WERI-Rb-1 (cell line): ENCODE measurements at regions not wholly inside any gene's neighbourhood (a gene's known extent, or its start where the extent isn't known, plus 50 kb on each side); places are given as distances from the start of the nearest gene placed in this dataset.

ENCODE experiments used
- DNase-seq: peaks from one replicate; pipeline ENCODE4 v3.0.0-alpha.2; 2020
- H3K27ac ChIP-seq: fragments of 250-450 bp; sonication (Bioruptor Pico); 2 replicates; pipeline ENCODE4 v1.5.1; 2020; ENCODE audit warnings: mild to moderate bottlenecking, moderate library complexity
- H3K27me3 ChIP-seq: fragments of 250-450 bp; sonication (Bioruptor Pico); 2 replicates; pipeline ENCODE4 v1.5.1; 2021; ENCODE audit warnings: mild to moderate bottlenecking, low read depth, moderate library complexity; ENCODE audit not compliant: insufficient read depth, severe bottlenecking
- H3K36me3 ChIP-seq: fragments of 250-450 bp; sonication (Bioruptor Pico); 2 replicates; pipeline ENCODE4 v1.5.1; 2020; ENCODE audit warnings: mild to moderate bottlenecking, moderate library complexity
- H3K4me3 ChIP-seq: 2 replicates; pipeline ENCODE4 v1.5.1; 2011; ENCODE audit warnings: low read depth, mild to moderate bottlenecking, control low read depth, low read length
- H3K9me3 ChIP-seq: fragments of 250-450 bp; sonication (Bioruptor Pico); 2 replicates; pipeline ENCODE4 v1.5.1; 2021; ENCODE audit warnings: mild to moderate bottlenecking, moderate library complexity; ENCODE audit not compliant: severe bottlenecking
- TF ChIP-seq, protein P1 (sequence below): IDR thresholded peaks from 2 replicates; pipeline ENCODE4 v1.5.1; 2011; ENCODE audit warnings: low read depth, mild to moderate bottlenecking, control low read depth, inconsistent platforms, low read length

DNA sequence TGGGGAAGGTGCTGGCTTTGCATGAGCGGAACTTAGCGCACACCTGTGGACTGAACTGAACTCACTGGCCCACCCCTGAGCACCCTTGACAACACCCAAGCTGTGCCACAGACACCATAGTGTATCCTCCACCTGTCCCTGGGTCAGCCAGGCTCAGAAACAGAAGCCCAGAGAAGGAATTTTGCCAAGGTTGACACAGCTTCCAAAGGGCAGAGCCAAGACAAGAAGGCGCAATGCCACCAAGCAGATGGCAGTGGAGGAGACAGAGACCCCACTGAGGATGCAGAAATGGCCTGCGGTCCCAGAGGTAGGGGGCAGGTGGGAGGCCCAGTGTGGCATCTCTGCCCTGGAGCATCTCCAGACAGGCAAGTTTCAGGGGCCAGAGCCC is 169.0 kb downstream of the ENGASE start:
- no peak overlapping the region for H3K27ac ChIP-seq
- no peaks in the 10 kb centered on the region for H3K27me3 ChIP-seq
- TF ChIP-seq, protein P1, sequence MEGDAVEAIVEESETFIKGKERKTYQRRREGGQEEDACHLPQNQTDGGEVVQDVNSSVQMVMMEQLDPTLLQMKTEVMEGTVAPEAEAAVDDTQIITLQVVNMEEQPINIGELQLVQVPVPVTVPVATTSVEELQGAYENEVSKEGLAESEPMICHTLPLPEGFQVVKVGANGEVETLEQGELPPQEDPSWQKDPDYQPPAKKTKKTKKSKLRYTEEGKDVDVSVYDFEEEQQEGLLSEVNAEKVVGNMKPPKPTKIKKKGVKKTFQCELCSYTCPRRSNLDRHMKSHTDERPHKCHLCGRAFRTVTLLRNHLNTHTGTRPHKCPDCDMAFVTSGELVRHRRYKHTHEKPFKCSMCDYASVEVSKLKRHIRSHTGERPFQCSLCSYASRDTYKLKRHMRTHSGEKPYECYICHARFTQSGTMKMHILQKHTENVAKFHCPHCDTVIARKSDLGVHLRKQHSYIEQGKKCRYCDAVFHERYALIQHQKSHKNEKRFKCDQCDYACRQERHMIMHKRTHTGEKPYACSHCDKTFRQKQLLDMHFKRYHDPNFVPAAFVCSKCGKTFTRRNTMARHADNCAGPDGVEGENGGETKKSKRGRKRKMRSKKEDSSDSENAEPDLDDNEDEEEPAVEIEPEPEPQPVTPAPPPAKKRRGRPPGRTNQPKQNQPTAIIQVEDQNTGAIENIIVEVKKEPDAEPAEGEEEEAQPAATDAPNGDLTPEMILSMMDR = no peak
- H3K4me3 ChIP-seq = no peak overlapping the region
- peaks cover 7% of the 10 kb centered on the region for H3K36me3 ChIP-seq
- peaks cover 9% of the 10 kb centered on the region for H3K9me3 ChIP-seq
- no peak for DNase-seq

DNA sequence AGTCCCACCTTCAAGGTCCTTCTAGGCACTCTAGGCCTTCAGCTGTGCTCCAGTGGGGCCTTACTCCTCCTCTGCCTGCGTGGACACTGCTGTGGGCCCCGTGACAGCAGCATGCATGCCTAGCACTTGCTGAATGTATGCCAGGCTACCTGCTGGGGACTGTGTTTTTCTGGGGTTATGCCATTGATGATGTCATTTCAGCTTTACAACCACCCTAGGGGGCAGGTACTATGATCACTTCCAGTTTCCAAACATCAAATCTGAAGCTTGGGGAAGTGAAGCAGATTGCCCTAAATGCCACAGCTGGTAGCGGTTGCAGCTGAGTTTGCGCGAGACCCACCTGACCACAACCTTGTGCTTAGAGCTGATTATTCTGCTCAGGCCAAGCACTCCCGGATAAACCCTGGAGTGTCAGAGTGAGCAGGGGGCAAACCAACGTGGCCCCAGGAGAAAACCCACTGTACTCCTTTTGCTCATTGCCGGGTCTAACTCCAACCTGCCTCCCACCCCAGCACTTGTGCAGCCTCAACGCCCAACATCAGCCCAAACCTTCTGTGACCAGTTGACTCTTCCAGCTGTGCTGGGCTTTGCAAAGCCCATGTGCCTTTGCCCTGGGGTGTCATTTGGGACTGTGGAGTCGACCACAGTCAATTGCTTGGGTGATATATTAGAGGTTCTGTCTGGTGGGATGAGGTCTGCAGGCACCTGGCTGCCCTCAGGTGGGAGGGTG is 168.4 kb downstream of the ENGASE start:
- TF ChIP-seq, protein P1 = no peak
- Histone ChIP-seq H3K27me3 (no peaks in the 10 kb centered on the region), H3K36me3 (peaks cover 7% of the 10 kb centered on the region), H3K4me3 (no peak overlapping the region), H3K9me3 (peaks cover 9% of the 10 kb centered on the region), H3K27ac (no peak overlapping the region)
- DNase-seq = no peak

DNA sequence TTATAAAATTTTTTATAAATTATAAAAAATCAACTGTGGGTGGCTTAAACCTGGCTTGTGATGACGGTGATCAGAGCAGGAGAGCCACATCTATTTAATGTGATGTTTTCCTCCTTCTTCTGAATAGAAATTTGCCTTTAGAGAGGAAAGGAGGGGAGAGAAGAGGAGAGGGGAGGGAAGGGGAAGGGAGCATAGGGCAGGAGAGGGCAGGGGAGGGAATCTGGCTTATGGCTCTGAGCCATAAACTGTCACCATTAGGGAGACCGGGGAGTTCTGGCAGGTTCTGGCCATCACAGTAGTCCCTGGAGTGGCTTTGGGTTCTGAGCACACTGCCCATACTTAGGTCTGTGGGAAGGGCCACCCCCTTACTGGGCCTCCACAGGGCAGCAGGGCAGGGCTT is 167.8 kb downstream of the ENGASE start:
- H3K4me3 ChIP-seq = no peak overlapping the region
- TF ChIP-seq, protein P1 = no peak
- peaks cover 7% of the 10 kb centered on the region for H3K36me3 ChIP-seq
- no peaks in the 10 kb centered on the region for H3K27me3 ChIP-seq
- no peak overlapping the region for H3K27ac ChIP-seq
- DNase-seq = no peak
- H3K9me3 ChIP-seq = peaks cover 9% of the 10 kb centered on the region

DNA sequence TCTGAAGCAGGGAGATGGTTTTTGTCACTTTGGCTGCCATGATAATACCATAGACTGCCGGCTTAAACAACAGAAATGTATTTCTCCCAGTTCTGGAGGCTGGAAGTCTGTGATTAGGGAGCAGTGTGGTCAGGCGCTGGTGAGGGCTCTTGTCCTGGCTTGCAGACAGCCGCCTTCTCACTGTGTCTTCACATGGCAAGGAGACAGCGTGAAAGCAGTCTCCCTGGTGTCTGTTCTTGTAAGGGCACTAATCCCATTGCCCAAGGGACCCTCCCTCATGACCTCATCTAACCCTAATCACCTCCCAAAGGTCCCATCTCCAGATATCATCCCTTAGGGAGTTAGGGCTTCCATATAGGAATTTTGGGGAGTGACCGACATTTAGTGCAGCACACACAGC is 167.0 kb downstream of the ENGASE start:
- TF ChIP-seq, protein P1 = no peak
- H3K36me3 ChIP-seq = peaks cover 7% of the 10 kb centered on the region
- H3K9me3 ChIP-seq = peaks cover 9% of the 10 kb centered on the region
- H3K4me3 ChIP-seq = no peak overlapping the region
- no peaks in the 10 kb centered on the region for H3K27me3 ChIP-seq
- DNase-seq = no peak
- H3K27ac ChIP-seq = no peak overlapping the region

DNA sequence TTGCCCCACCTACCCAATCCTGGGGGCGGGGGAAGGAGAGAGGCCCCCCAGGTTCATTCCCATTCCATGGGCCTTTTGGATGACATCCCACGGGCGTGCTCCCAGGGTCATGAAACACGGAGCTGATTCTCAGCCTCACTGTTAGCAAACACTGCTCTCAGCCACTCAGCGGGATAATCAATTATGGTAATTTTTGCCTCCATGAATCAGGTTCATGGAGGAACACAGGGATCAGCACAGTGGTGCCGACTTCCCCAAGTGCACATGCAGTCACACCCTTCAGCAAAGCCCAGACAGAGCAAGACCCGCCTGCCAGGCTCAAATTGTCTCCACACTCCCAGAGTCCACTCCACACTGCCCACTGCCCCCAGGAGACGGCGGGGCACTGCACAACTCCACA is 164.6 kb downstream of the ENGASE start:
- H3K4me3 ChIP-seq = no peak overlapping the region
- no peak for DNase-seq
- H3K9me3 ChIP-seq = peaks cover 4% of the 10 kb centered on the region
- no peaks in the 10 kb centered on the region for H3K36me3 ChIP-seq
- TF ChIP-seq, protein P1 = no peak
- H3K27ac ChIP-seq = no peak overlapping the region
- no peaks in the 10 kb centered on the region for H3K27me3 ChIP-seq
